Stimulated activated memory B cell treated with anti-CD40 and anti-IgM and Interleukin-4, amounts not matched to agents 10 μg/mL and 1 μg/mL and 100 μg/mL, for 72 hours (primary cell): ENCODE measurements at regions not wholly inside any gene's neighbourhood (a gene's known extent, or its start where the extent isn't known, plus 50 kb on each side); places are given as distances from the start of the nearest gene placed in this dataset.

Experiments
- ATAC-seq: fragments of 150-1000 bp; cut with Tn5 transposase; 2 replicates; pipeline ENCODE4 v1.10.0; 2021
- H3K27ac Mint-ChIP-seq: one replicate; pipeline ENCODE4 v1.8.0; 2022; ENCODE audit warnings: mild to moderate bottlenecking, mixed read lengths
- H3K27me3 Mint-ChIP-seq: one replicate; pipeline ENCODE4 v1.8.0; 2022; ENCODE audit warnings: mixed read lengths
- H3K36me3 Mint-ChIP-seq: one replicate; pipeline ENCODE4 v1.8.0; 2022; ENCODE audit warnings: mixed read lengths
- H3K4me1 Mint-ChIP-seq: one replicate; pipeline ENCODE4 v1.8.0; 2022; ENCODE audit warnings: mixed read lengths
- H3K4me3 Mint-ChIP-seq: one replicate; pipeline ENCODE4 v1.8.0; 2022; ENCODE audit warnings: mild to moderate bottlenecking, moderate library complexity, mixed read lengths
- H3K9me3 Mint-ChIP-seq: one replicate; pipeline ENCODE4 v1.8.0; 2022; ENCODE audit warnings: mixed read lengths

DNA sequence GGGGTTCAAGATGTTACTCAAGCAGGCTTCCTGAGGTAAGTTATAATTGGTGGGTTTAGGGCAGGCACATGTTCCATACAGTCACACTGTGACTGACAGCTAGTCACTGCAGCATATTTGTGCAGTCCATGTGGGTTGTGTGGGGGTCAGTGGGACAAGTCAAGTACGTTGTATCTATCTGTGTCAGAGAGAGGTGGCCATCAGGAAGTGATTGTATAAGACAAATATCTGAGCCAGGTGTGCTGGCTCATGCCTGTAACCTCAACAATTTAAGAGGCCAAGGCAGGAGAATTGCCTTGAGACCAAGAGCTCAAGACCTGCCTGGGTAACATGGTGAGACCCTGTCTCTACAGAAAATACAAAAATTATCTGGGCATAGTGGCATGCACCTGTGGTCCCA is 509.3 kb downstream of the CENPC start:
- Mint-ChIP-seq H3K9me3 (no peaks in the 10 kb centered on the region), H3K27ac (no peak overlapping the region), H3K36me3 (no peaks in the 10 kb centered on the region), H3K4me1 (no peaks in the 10 kb centered on the region), H3K4me3 (no peak overlapping the region), H3K27me3 (no peaks in the 10 kb centered on the region)
- ATAC-seq = no peak

DNA sequence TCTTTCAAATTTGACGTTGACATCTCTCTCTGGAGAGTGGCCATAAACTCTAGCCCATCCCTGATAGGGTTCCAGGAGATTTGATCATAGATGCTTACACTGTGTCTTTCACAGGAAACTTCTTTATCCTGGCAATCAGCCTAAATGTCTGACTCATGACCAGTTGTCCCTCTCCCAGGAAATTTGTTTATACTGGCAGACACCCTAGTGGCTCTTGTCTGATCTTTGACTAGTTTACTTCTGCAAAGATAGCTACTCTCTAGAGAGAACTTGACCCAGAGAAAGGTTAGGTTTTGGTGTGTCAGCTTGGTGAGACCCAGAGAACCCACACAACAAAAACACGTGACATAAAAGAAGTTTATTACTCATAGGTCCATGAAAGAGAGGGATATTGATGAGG is 509.8 kb downstream of the CENPC start:
- ATAC-seq = no peak
- no peaks in the 10 kb centered on the region for H3K27me3 Mint-ChIP-seq
- H3K27ac Mint-ChIP-seq = no peak overlapping the region
- H3K9me3 Mint-ChIP-seq = no peaks in the 10 kb centered on the region
- no peaks in the 10 kb centered on the region for H3K36me3 Mint-ChIP-seq
- H3K4me1 Mint-ChIP-seq = no peaks in the 10 kb centered on the region
- H3K4me3 Mint-ChIP-seq = no peak overlapping the region

DNA sequence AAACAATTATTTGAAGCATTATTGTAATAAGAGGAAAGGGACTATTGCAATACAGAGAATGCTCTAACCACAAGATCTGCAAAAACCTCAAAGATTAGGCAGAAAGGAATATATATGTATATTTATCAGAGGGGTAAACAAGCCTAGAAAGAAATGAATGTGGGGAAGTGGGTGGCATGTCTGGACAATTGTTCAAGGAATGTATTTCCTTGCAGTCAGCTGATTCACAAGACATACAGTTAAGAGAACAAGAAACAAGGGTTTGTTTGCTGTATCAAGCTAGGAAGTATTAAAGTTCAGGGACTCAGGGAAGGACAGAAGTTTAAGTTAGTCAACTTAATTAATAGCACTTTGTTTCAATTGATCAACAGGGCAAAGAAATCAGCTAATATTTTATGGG is 514.7 kb downstream of the CENPC start:
- ATAC-seq = no peak
- Mint-ChIP-seq H3K9me3 (no peaks in the 10 kb centered on the region), H3K4me3 (no peak overlapping the region), H3K4me1 (no peaks in the 10 kb centered on the region), H3K27me3 (no peaks in the 10 kb centered on the region), H3K27ac (no peak overlapping the region), H3K36me3 (no peaks in the 10 kb centered on the region)

DNA sequence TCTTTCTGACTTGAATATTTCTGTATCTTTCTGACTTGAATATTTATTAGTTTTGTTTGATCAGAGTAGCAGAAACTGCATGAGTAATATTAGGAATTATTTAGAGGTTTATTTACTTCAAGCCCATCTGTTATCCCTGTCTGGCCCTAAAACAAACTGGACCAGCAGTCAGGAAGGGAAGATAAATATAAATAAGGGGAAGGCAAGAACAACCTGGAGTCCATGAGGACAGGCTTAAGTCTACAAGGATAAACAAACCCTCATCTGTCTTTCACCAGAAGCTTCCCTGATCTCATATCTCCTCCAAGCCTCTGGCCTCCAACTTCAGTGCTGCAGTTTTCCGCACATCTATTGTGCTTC is 524.9 kb downstream of the CENPC start:
- no peaks in the 10 kb centered on the region for H3K36me3 Mint-ChIP-seq

DNA sequence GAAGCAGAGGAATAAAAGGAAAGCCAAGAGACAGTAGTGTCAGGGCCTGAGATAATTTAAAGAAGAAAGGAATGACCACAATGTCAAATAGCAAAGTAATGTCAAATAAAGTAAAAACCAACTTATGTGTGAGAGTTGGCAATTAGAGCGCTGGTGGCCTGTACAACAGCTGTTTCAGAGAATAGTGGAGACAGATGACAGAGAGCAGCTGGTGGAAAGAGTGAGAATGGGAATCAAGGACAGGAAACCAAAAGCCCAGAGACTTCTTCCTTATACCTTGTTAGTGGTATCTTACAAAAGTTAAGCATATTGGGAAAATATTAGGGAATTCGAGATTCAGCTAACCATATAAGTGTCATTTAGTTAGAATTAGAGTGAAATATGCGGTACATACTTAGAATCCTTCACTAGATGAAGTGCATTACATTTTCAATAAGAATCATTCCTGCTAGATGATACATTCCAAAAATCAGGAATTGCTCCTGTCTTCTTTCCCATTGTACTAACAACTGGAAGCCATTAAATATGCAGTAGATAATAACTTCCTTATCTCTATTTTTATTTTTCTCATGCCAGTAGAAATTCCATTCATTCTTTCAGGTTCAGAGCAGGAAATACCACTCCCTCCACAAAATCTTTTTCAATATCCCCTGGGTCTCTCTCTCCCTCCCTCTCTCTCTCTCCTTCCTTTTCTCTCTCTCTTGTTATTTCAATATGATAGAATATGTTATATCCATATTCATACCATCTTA is 525.4 kb downstream of the CENPC start:
- Mint-ChIP-seq H3K36me3 (no peaks in the 10 kb centered on the region), H3K9me3 (peaks cover 14% of the 10 kb centered on the region), H3K4me1 (no peaks in the 10 kb centered on the region), H3K27me3 (no peaks in the 10 kb centered on the region), H3K4me3 (no peak overlapping the region), H3K27ac (no peak overlapping the region)
- no peak for ATAC-seq

More for the DNA sequence above, 524.9 kb downstream of the CENPC start:
- ATAC-seq = no peak
- Mint-ChIP-seq H3K9me3 (peaks cover 13% of the 10 kb centered on the region), H3K4me3 (no peak overlapping the region), H3K4me1 (no peaks in the 10 kb centered on the region), H3K27me3 (no peaks in the 10 kb centered on the region), H3K27ac (no peak overlapping the region)

DNA sequence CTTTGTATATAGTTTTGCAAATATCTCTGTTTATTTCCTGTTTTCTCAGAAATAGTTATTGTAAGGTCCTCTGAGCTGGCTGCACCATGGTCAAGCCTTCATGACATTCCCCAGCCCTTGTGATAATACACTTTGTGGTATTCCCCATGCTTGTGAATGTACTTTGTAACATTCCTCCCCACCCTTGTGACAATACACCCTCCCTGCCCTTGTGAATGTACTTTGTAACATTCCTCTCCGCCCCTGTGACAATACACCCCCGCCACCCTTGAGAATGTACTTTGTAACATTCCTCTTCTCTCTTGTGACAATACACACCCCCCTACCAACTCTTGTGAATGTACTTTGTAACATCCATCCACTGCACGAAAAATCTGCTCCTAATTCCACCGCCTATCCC is 530.7 kb downstream of the CENPC start:
- no peaks in the 10 kb centered on the region for H3K27me3 Mint-ChIP-seq
- no peaks in the 10 kb centered on the region for H3K4me1 Mint-ChIP-seq
- no peak overlapping the region for H3K27ac Mint-ChIP-seq
- no peak for ATAC-seq
- no peak overlapping the region for H3K4me3 Mint-ChIP-seq
- no peaks in the 10 kb centered on the region for H3K36me3 Mint-ChIP-seq
- H3K9me3 Mint-ChIP-seq = peaks cover 20% of the 10 kb centered on the region

DNA sequence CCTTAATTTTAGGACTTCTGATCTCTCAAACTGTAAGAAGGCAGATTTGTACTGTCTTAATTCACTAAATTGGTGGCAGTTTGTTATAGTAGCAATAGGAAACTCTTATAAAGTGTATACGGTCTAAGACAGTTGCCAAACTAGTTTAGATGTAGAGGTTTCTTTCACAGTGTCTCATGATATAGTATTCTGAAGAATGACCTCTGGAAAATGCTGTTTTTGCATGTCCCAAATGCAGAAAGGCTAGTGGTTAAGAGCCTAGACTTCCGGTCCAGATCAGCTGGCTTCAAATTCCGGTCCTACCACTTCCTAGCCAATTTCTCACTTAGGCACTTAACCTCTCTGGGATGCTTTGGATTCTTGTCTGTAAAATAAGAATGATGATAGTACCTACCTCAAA is 538.5 kb downstream of the CENPC start:
- Mint-ChIP-seq H3K9me3 (peaks cover 9% of the 10 kb centered on the region), H3K27me3 (no peaks in the 10 kb centered on the region), H3K4me3 (no peak overlapping the region), H3K27ac (no peak overlapping the region), H3K36me3 (no peaks in the 10 kb centered on the region), H3K4me1 (no peaks in the 10 kb centered on the region)
- ATAC-seq = no peak

DNA sequence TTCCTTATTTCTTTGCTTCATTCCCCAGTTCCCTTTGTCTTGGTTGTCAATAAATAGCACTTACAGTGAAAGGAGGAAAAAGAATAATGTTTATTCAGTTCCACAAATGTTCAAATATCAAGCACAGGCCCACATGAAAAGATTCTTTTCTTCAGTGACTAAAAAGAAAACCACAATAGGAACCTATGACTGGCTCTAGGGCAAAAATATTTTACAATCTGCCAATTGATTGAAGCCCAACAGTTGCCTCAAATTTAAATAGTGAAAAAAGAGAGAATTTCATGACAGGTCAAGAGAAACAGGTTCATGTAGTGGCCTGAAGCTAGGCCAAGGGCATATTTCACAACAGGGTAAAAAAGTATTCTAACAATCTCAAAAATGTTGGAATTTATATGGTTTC is 553.8 kb downstream of the CENPC start:
- Mint-ChIP-seq H3K4me3 (no peak overlapping the region), H3K36me3 (no peaks in the 10 kb centered on the region)
- no peak for ATAC-seq

DNA sequence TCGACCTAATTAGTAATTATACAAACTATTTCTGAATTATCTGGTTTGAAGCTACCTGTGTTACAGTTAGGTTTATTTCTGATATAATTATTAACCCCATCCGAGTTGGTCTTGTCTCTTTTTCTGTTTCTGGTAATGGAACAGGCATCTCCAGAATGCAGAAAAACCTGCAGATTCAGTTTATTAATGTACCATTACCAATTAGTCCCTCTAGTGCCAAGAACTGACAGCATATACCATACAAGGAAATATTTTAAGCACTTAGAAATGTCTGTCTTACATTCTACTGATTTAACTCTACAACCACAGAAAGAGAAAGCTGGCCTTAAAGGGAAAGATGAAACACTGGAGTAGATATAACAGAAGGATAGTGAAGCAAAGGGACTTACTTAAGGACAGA is 570.6 kb downstream of the CENPC start:
- no peak for ATAC-seq
- H3K9me3 Mint-ChIP-seq = no peaks in the 10 kb centered on the region
- no peak overlapping the region for H3K4me3 Mint-ChIP-seq
- no peak overlapping the region for H3K27ac Mint-ChIP-seq
- no peaks in the 10 kb centered on the region for H3K27me3 Mint-ChIP-seq
- no peaks in the 10 kb centered on the region for H3K4me1 Mint-ChIP-seq
- H3K36me3 Mint-ChIP-seq = no peaks in the 10 kb centered on the region

More for the DNA sequence above, 553.8 kb downstream of the CENPC start:
- Mint-ChIP-seq H3K9me3 (peaks cover 12% of the 10 kb centered on the region), H3K27ac (no peak overlapping the region), H3K27me3 (no peaks in the 10 kb centered on the region), H3K4me1 (no peaks in the 10 kb centered on the region)

DNA sequence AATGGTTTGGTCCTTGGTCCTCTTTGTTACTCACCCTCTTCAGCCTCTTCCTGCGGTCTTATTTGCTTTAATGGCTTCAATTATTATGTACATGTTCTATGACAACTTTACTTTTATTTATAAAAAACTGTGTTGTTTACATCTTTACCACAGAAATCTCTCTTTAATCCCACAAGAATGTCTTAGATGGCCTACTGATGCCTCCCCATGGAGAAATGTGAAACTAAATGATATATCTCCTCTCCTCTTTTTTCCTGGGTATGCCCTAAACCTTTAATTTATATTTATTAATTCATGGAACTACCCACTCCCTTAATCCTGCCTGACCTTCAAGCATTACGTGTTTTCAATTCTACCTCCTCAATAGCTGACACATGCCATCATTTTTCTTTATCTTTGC is 573.2 kb downstream of the CENPC start:
- Mint-ChIP-seq H3K27ac (no peak overlapping the region), H3K27me3 (no peaks in the 10 kb centered on the region), H3K36me3 (no peaks in the 10 kb centered on the region), H3K4me3 (no peak overlapping the region), H3K4me1 (no peaks in the 10 kb centered on the region), H3K9me3 (no peaks in the 10 kb centered on the region)
- no peak for ATAC-seq

DNA sequence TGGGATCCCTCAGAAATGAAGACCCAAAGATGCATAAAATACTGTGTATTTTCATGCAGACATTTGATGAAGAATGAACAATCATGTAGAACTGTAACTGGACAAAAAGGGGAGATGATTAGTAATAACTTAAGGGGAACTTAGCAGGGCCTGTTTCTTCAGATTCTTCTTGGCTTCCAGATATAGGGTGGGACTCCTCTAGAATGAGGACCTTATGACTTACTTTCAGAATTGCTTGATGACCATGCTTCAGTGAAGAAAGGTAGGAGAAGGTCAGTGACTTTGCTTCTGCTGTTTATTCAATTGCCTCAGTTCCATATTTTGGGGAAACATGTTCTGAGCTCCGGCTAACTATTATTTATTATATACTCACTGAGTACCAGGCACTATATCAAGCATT is 580.8 kb downstream of the CENPC start:
- ATAC-seq = peak; percentile 64
- no peaks in the 10 kb centered on the region for H3K36me3 Mint-ChIP-seq
- no peaks in the 10 kb centered on the region for H3K4me1 Mint-ChIP-seq
- no peaks in the 10 kb centered on the region for H3K27me3 Mint-ChIP-seq
- no peaks in the 10 kb centered on the region for H3K9me3 Mint-ChIP-seq
- no peak overlapping the region for H3K27ac Mint-ChIP-seq
- H3K4me3 Mint-ChIP-seq = no peak overlapping the region

DNA sequence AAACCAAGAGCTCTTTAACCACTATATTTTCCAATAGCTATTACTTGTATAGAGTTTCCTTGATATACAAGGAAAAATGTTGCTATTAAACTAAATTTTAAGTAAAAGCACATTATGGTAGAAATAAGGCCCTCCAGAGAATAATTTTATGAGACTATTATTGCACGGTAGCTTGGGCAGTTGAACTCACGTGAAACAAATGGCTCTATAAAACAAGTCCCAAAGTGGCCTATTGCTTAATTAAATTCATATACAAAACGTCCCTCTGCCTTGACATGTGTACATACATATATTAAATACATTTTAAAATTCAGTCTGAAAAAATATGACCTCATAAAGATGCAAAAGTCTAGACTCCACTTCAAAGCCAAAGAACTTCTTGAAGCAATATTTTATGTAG is 582.2 kb downstream of the CENPC start:
- ATAC-seq = no peak
- H3K27me3 Mint-ChIP-seq = no peaks in the 10 kb centered on the region
- H3K36me3 Mint-ChIP-seq = no peaks in the 10 kb centered on the region
- no peaks in the 10 kb centered on the region for H3K4me1 Mint-ChIP-seq
- H3K27ac Mint-ChIP-seq = no peak overlapping the region
- no peak overlapping the region for H3K4me3 Mint-ChIP-seq
- peaks cover 1% of the 10 kb centered on the region for H3K9me3 Mint-ChIP-seq

DNA sequence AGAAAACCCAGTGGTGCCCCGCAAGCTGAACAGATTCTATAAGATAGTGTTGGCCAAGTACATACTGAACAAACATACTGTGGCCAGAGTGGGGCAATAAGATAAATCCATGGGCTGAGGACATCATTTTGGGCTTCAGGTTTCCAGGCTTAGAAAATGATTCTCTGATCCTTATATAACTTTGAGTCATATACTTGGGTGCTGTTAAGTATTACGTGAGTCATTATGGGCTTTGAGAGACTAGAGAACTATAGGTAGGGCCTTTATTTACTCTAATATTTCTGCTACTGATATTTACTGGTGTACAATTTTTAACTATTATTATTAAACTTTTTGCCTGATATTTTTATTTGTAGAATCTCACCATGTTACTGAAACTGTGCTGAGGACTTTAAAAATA is 586.1 kb downstream of the CENPC start:
- Mint-ChIP-seq H3K4me1 (peaks cover 6% of the 10 kb centered on the region), H3K27ac (no peak overlapping the region), H3K4me3 (no peak overlapping the region), H3K9me3 (peaks cover 2% of the 10 kb centered on the region), H3K27me3 (no peaks in the 10 kb centered on the region), H3K36me3 (no peaks in the 10 kb centered on the region)
- no peak for ATAC-seq

DNA sequence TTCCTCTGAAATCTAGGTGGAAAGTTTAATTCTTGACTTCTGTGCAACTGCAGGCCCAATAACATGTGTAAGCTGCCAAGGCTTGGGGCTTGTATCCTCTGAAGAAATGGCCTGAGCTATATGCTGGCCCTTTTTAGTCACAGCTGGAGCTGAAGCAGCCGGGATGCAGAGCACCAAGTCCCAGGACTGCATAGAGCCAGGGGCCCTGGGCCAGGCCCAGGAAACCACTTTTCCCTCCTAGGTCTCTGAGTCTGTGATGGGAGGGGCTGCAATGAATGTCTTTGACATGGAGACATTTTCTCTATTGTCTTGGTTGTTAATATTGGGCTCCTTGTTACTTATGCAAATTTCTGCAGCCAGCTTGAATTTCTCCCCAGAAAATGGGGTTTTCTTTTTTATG is 588.5 kb downstream of the CENPC start:
- Mint-ChIP-seq H3K4me1 (peaks cover 11% of the 10 kb centered on the region), H3K27ac (no peak overlapping the region), H3K9me3 (peaks cover 2% of the 10 kb centered on the region), H3K36me3 (no peaks in the 10 kb centered on the region), H3K27me3 (no peaks in the 10 kb centered on the region), H3K4me3 (no peak overlapping the region)
- ATAC-seq = no peak

DNA sequence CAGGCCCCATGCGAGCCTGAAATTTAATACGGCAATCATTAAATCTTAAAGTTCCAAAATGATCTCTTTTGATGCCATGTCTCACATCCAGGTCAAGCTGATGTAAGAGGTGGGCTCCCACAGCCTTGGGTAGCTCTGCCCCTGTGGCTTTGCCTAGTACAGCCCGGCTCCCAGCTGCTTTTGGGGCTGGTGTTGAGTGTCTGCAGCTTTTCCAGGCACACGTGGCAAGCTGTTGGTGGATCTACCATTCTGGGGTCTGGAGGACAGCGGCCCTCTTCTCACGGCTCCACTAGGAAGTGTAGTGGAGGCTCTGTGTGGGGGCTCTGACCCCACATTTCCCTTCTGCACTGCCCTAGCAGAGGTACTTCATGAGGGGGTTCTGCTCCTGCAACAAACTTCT is 588.9 kb downstream of the CENPC start:
- Mint-ChIP-seq H3K9me3 (peaks cover 2% of the 10 kb centered on the region), H3K36me3 (no peaks in the 10 kb centered on the region), H3K4me3 (no peak overlapping the region), H3K27me3 (no peaks in the 10 kb centered on the region), H3K27ac (no peak overlapping the region), H3K4me1 (peaks cover 14% of the 10 kb centered on the region)
- no peak for ATAC-seq

DNA sequence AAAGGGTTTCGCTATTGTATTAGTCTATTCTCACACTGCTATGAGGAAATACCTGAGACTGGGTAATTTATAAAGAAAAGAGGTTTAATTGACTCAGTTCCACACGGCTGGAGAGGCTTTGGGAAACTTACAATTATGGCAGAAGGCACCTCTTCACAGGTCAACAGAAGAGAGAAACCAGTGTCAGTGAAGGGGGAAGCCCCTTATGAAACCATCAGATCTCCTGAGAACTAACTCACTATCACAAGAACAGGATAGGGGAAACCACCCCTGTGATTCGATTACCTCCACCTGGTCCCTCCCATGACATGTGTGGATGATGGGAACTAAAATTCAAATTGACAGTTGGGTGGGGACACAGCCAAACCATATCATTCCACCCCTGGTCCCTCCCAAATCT is 589.5 kb downstream of the CENPC start:
- H3K9me3 Mint-ChIP-seq = peaks cover 2% of the 10 kb centered on the region
- H3K4me1 Mint-ChIP-seq = peaks cover 14% of the 10 kb centered on the region
- H3K27ac Mint-ChIP-seq = no peak overlapping the region
- H3K4me3 Mint-ChIP-seq = no peak overlapping the region
- H3K36me3 Mint-ChIP-seq = no peaks in the 10 kb centered on the region
- ATAC-seq = peak; percentile 27
- no peaks in the 10 kb centered on the region for H3K27me3 Mint-ChIP-seq

DNA sequence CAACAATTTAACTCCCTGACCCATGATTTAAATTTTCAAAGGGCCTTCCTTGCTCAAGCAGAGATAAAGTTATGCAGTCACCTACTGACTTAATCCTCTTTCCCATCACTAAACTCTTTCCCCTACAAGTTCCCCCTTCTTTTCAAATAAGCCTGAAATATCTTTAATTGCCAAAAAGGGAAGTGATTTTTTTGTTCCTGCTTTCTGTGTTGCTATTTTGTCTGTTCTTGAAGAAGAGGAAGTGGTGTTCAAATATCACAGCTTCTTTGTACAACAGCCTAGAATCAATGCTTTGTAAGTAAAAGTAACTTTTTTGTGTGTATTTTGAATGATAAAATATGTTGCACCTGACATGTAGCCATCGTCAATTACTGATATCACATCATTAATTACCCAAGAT is 595.9 kb downstream of the CENPC start:
- peak; percentile 47 for ATAC-seq
- Mint-ChIP-seq H3K4me3 (no peak overlapping the region), H3K9me3 (no peaks in the 10 kb centered on the region), H3K27me3 (no peaks in the 10 kb centered on the region), H3K27ac (no peak overlapping the region), H3K4me1 (peaks cover 22% of the 10 kb centered on the region), H3K36me3 (no peaks in the 10 kb centered on the region)
